Inflammatory macrophage (primary cell): ENCODE measurements at regions not wholly inside any gene's neighbourhood (a gene's known extent, or its start where the extent isn't known, plus 50 kb on each side); places are given as distances from the start of the nearest gene placed in this dataset.

ENCODE experiments used
- DNase-seq, 2 donors: peaks; one replicate each; pipeline ENCODE4 v3.0.0-alpha.2; 2020 to 2022

- no peak for DNase-seq
These were observed 1097.2 kb upstream of the GJE1 start for GRCh38 chr6:141035312-141036200.

GRCh38 chr6:141033101-141033500 lies 1099.6 kb upstream of the GJE1 start:
- no peak for DNase-seq

- no peak for DNase-seq
These were observed 1102.8 kb upstream of the GJE1 start for GRCh38 chr6:141029908-141030307.

GRCh38 chr6:141028791-141029280 lies 1103.9 kb upstream of the GJE1 start:
- DNase-seq, result no peak

- no peak for DNase-seq
These were observed 1106.2 kb upstream of the GJE1 start for GRCh38 chr6:141026504-141026903.

- DNase-seq, result no peak
These were observed 1108.2 kb upstream of the GJE1 start for GRCh38 chr6:141024526-141024925.

- DNase-seq, result no peak
These were observed 1114.8 kb upstream of the GJE1 start for GRCh38 chr6:141017941-141018340.

- DNase-seq, result no peak
These were observed 1131.8 kb upstream of the GJE1 start for GRCh38 chr6:141000917-141001316.

- no peak for DNase-seq
These were observed 1139.2 kb upstream of the GJE1 start for GRCh38 chr6:140993515-140993914.

- no peak for DNase-seq
These were observed 1140.0 kb upstream of the GJE1 start for GRCh38 chr6:140992678-140993077.

- DNase-seq, result no peak
These were observed 1143.9 kb upstream of the GJE1 start for GRCh38 chr6:140988780-140989179.

- no peak for DNase-seq
These were observed 1145.2 kb upstream of the GJE1 start for GRCh38 chr6:140987364-140988155.

GRCh38 chr6:140985679-140986275 lies 1146.9 kb upstream of the GJE1 start:
- DNase-seq, result no peak

- DNase-seq, result no peak
These were observed 1152.3 kb upstream of the GJE1 start for GRCh38 chr6:140980265-140980887.

- no peak for DNase-seq
These were observed 1153.1 kb upstream of the GJE1 start for GRCh38 chr6:140979642-140980091.

- DNase-seq, result no peak
These were observed 1155.3 kb upstream of the GJE1 start for GRCh38 chr6:140977403-140977802.

GRCh38 chr6:140976806-140977205 lies 1155.9 kb upstream of the GJE1 start:
- no peak for DNase-seq

- no peak for DNase-seq
These were observed 1162.2 kb upstream of the GJE1 start for GRCh38 chr6:140970485-140970884.

- DNase-seq, result no peak
These were observed 1164.7 kb upstream of the GJE1 start for GRCh38 chr6:140968062-140968461.

GRCh38 chr6:140966676-140967075 lies 1166.0 kb upstream of the GJE1 start:
- no peak for DNase-seq

GRCh38 chr6:140960566-140960965 lies 1172.2 kb upstream of the GJE1 start:
- no peak for DNase-seq

- no peak for DNase-seq
These were observed 1175.3 kb upstream of the GJE1 start for GRCh38 chr6:140957386-140957785.
